GM12875 (cell line): ENCODE measurements at regions not wholly inside any gene's neighbourhood (a gene's known extent, or its start where the extent isn't known, plus 50 kb on each side); places are given as distances from the start of the nearest gene placed in this dataset.

Source experiments
- H3K4me3 ChIP-seq: one replicate; pipeline ENCODE4 v1.5.1; 2011; ENCODE audit warnings: low read depth, low read length, control low read depth
- TF ChIP-seq, protein P1 (sequence below): IDR thresholded peaks from 2 replicates; pipeline ENCODE4 v1.5.1; 2011; ENCODE audit warnings: low read depth, mild to moderate bottlenecking, control low read depth, inconsistent platforms, low read length, moderate library complexity, borderline replicate concordance; ENCODE audit not compliant: insufficient read depth

DNA sequence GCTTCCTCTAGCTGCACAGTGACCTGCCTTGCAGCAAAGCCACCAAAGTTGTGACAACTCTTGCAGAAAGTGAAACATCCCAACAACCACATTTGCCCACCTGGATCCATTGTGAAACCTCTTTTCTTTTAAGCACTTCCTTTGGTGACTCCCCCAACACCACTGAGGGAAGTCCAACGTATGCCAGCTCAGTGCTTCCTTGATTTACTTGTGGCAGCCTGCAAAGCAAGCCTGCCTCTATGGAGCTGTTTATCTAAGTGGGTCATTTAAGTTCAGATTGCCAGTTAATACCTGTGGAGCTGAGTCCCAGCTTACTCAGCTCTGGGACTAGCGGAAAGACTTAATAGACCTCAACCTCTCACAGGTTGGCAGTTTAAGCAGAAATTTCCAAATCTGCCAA, 230.8 kb upstream of the GHITM start:
- TF ChIP-seq, protein P1, sequence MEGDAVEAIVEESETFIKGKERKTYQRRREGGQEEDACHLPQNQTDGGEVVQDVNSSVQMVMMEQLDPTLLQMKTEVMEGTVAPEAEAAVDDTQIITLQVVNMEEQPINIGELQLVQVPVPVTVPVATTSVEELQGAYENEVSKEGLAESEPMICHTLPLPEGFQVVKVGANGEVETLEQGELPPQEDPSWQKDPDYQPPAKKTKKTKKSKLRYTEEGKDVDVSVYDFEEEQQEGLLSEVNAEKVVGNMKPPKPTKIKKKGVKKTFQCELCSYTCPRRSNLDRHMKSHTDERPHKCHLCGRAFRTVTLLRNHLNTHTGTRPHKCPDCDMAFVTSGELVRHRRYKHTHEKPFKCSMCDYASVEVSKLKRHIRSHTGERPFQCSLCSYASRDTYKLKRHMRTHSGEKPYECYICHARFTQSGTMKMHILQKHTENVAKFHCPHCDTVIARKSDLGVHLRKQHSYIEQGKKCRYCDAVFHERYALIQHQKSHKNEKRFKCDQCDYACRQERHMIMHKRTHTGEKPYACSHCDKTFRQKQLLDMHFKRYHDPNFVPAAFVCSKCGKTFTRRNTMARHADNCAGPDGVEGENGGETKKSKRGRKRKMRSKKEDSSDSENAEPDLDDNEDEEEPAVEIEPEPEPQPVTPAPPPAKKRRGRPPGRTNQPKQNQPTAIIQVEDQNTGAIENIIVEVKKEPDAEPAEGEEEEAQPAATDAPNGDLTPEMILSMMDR, result no peak
- H3K4me3 ChIP-seq, result no peak overlapping the region

DNA sequence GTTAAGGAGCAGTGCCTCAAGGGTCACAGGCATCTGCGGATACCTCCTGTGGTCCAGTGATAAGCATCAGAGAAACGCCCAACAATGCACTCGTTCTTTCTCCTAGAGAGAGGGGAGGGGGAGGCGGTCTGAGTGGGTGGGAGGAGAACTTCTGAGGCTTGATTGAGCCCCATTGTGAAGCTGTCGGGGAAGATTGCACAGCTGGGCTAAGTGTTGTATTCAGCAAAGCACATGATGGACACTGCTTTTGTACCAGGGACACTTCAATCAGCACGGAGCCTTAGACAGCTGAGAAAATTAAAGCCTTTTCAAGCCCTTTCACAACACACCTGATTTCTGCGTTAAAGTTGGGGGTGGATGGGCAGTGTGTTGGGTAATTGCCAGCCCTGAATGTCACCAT, 230.3 kb upstream of the GHITM start:
- TF ChIP-seq, protein P1, result no peak
- no peak overlapping the region for H3K4me3 ChIP-seq

DNA sequence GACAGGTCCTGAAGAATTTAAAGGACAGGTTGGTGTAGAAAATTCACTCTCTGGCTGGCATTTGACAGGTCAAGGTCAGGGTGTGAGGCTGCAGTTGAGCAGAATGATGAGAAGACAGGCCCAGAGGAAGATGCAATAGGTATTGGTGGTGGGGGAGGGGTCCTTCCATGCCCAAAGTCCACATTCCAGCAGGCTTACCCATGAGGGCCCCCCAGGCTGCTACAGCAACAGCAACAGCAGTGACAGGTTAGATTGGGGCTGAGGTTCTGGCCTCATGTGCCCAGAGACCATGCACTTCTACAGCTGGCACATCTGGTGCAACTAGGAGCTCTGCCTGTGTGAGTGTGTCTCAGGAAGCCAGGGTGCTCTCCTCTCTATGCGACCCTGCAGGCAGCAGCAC, 223.5 kb upstream of the GHITM start:
- TF ChIP-seq, protein P1, result no peak
- no peak overlapping the region for H3K4me3 ChIP-seq

DNA sequence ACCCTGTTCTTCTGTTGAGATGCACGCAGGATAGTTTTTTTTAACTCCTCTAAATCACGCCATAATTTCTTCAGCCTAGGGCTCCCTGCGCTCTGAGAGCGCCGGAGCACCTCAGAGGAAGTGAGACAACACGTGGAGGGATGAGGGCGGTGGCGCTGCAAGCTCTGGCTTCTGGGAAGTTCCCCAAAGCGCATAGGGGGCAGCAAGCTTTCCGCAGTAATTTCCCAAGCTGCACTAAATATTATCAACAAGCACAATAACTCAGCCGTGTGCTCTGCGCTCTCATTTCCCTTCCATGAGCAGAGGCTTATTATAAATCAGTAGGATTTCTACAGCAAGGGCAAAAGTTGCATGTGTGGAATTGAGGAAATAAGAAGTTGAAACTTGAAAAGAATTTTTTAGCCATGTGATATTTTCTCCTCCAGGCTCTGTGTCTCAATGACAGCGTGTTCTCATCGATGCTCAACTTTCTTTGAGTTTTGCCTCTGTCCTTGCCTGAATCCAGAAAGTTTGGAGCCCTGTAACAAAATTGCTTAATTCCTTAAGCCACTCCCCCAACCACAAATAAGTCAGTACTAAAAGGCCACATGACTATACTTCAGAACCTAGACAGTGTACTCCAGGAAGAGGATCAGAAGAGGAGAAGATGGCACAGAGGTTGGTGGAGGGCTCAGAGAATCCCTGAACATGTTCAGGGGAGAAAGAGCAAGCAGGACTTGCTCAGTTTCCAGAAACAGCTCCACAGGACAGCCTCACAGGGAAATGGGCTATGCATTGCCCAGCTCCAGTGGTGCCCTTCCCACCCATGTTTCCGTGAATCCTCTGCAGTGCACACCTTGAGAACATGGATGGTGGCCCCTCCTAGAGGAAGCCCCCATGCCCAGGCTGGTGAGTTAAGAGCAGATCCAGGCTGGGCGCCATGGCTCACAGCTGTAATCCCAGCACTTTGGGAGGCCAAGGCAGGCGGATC, 221.5 kb upstream of the GHITM start:
- TF ChIP-seq, protein P1, result peak; percentile 43; the same call in 1 of the 2 replicates
- no peak overlapping the region for H3K4me3 ChIP-seq

DNA sequence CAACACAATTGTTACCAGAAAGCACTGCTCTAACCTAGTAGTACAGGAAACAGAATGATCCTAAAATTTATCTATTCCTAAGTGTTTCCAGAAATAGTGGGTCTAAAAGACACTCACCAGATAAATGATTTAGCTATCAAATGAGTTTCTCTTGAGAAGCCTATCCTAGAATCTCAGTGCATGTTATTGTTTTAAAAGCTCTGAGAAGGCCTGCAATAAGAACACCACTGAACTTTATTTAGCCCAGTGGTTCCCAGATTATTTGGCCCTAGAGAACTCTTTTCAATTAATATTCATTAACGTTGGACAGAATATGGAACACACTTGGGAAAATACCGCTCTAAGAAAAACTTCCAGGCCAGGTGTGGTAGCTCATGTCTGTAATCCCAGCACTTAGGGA, 220.1 kb upstream of the GHITM start:
- TF ChIP-seq, protein P1, result no peak
- no peak overlapping the region for H3K4me3 ChIP-seq

DNA sequence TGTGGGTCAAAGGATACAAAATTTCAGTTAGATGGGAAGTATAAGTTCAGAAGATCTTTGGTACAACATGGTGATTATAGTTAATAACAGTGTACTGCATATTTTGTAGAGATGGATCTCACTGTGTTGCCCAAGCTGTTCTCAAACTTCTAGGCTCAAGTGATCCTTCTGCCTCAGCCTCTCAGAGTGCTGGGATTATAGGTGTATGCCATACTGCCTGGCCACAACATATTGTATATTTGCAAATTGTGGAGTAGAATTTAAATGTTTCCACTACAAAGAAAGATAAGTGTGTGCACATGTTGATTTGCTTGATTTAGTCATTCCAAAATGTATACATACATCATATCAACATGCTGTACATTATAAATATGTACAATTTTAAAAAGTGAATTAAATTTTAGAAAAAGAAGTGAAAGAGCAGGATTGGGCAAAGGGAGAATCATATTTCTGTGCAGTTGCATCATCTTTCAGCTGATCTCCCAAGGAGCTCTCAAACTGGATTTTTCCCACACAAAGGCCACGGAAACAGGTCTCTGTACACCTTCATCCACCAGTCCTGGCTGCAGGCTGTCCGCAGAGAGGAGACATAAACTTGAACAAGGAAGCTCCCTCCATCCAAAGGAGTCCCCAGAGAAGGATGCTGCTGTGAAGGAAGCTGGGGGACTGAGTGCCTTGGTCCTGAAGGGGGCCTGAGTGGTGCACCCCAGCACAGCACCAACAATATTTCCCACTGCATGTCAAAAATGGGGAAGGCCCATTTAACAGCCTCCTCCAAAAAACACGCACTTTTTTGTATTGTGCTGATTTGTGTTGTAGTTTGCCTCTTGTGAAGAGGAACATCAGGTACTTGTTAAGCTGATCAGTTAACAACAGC, 217.1 kb upstream of the GHITM start:
- TF ChIP-seq, protein P1, result no peak
- H3K4me3 ChIP-seq, result no peak overlapping the region
